ENCODE measurements at regions not wholly inside any gene's neighbourhood (a gene's known extent, or its start where the extent isn't known, plus 50 kb on each side); places are given as distances from the start of the nearest gene placed in this dataset.

- DNase-seq (ENCODE audit: low spot score) = no peak
Measured at GRCh38 chr10:90328459-90328858, 529.4 kb downstream of the HTR7 start.

- DNase-seq (ENCODE audit: low spot score) = peak; percentile 32
Measured at GRCh38 chr10:90328896-90329295, 528.9 kb downstream of the HTR7 start.

DNA sequence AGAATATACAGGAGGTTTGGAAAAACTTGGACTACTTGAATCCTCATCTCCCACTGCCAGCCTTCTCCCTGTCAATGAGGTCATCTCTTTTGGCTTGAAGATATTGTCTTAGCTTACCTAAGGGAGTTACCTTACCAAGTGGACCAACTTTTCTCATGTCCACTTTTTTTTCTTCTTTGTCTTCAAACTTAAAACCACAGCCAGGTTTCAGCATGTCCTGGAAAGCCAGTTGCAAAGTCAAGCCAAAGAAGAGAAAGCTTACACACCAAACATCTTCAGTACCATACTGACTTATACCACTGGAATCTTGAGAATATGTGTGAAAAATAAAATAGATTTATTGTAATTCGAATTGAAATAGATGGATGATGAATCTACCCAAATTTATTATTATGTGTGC is 520.5 kb downstream of the HTR7 start:
- no peak for DNase-seq (ENCODE audit: low spot score)

GRCh38 chr10:90342480-90342879 is 515.4 kb downstream of the HTR7 start:
- DNase-seq (ENCODE audit: low spot score) = no peak

GRCh38 chr10:90344226-90344625 is 513.6 kb downstream of the HTR7 start:
- DNase-seq (ENCODE audit: low spot score) = no peak

DNA sequence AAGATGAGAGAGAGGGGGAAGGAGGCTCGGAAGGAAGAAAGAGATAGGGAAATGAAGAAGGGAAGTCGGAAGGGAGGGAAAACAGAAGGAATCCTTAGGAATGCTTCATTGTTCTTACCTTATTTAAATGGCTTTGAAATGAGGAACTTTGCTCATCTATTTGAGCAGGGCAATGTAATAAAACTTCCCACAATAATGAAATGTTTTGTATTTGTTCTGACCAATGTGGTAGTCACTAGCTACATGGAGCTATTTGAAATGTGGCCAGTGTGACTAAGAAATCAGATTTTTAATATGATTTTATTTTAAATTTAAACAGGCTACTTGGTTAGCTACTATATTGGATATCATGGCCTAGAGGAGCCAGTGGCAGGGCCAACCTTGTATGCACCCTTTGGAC is 510.6 kb downstream of the HTR7 start:
- DNase-seq (ENCODE audit: low spot score) = no peak

GRCh38 chr10:90350122-90350521 is 507.7 kb downstream of the HTR7 start:
- no peak for DNase-seq (ENCODE audit: low spot score)

DNA sequence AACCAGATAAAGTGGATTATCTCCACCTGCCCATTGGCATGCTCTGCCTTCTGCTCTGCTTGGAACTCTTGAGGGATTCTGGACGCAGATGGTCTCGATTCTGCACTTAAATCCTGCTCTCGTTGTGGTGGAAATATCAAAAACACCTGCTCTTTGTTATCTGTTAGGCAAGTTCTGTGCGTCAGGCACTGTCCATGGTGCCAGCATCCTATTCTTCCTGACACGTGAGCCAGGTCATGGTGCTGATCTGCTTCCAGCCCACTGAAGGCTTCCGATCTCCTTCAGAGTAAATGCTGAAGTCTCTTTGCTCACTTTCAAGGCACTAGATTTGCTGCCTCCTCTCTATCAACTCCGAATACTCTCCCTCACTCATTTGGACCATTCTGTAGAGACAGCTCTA is 505.6 kb downstream of the HTR7 start:
- peak; percentile 57 for DNase-seq (ENCODE audit: low spot score)

- DNase-seq (ENCODE audit: low spot score) = no peak
Measured at GRCh38 chr10:90354914-90355313, 502.9 kb downstream of the HTR7 start.

GRCh38 chr10:90363799-90364483 is 493.9 kb downstream of the HTR7 start:
- peak; percentile 41 for DNase-seq (ENCODE audit: low spot score)

GRCh38 chr10:90372451-90372850 is 485.4 kb downstream of the HTR7 start:
- no peak for DNase-seq (ENCODE audit: low spot score)

- DNase-seq (ENCODE audit: low spot score) = no peak
Measured at GRCh38 chr10:90373911-90374310, 483.9 kb downstream of the HTR7 start.

DNA sequence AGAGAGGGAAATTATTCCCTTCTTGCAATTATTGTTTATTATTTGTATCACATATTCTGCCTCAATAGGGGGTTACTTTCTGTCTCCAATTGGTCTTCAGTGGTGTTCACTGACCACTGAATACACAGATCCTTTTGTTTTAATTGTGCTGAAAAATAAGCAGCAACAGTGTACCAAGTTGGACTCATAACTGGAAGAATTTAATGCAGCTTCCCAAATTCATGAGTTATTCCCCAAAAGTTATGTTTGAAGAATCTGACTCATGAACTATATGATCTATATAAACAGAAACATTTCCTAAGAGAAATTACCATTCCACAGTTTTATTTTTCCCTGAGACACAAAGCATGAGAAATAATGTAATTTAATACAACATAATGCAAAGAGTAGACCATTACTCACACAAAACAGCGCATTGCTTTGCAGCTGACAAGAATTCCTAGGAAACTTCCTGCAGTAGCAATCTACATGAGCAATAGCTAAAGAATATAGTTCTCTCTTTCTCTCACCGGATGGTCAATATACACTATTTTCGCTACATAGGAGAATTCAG is 479.2 kb downstream of the HTR7 start:
- no peak for DNase-seq (ENCODE audit: low spot score)

DNA sequence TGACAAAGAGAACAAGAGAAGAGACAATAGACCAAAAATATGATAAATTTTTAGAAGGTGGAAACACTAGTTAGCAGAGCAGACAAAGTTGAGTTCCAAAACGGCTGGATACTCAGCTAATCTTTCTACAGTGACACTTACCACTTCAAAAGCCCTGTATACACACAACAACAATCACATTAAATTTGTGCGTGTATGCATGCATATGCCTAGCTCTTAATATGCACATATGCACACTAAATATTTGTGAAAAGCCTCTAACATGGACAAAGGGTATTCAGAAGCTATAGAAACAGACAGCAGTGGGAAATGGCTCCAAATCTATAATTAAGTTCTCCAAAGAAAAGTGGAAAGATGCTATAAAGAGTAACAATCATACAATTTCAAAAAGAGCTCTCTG is 476.4 kb downstream of the HTR7 start:
- no peak for DNase-seq (ENCODE audit: low spot score)

DNA sequence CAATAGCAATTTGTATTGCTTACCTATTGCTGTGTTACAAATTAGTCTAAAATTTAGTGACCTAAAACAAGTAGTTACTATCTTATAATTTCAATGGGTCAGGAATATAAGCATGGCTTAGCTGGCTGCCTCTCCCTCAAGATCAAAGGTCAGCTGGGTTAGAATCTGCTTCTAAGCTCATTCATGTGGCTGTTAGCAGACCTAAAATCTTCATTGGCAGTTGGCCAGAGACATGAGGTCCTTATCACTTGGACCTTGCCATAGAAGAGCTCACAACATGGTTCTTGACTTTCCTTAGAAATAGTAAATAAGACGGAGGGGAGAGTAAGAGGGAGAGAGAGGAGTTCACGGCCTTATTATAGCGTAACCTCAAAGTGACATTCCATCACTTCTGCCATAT is 468.0 kb downstream of the HTR7 start:
- no peak for DNase-seq (ENCODE audit: low spot score)

DNA sequence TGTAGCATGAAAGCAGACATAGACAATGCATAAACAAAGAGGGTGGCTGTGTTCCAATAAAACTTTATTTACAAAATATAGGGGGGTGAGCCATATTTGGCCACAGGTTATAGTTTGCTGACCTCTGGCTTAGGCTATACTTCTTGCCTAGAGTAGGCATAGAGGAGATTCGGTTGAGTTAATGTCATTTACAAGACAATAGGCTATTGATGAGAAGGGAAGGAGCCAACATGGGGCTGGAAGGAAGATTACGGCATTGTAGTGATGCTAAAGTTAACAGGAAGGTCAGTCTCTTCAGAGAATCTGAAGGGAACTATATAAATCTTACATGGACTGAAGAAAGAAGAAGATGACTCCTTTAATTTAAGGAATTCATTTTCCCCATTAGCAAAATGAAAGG is 463.5 kb downstream of the HTR7 start:
- DNase-seq (ENCODE audit: low spot score) = peak; percentile 30

DNA sequence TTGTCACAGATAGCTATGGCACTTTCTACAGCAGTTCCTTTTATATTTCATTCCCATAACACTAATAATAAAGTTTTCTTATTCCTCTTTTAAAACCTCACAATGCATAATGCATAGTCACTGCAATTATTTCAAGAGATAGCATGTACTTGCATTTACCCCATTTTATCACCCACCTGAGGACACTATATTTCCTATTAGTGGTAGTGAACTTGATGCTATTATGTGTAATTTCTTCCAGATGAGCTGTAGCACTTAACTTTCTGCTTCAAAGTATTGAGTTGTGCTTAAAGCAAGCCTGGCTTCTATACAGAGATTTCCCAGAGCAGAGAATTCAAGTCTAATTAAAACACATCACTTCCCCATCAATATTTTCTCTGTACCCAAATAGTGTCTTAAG is 461.1 kb downstream of the HTR7 start:
- no peak for DNase-seq (ENCODE audit: low spot score)

GRCh38 chr10:90398566-90398965 is 459.3 kb downstream of the HTR7 start:
- DNase-seq (ENCODE audit: low spot score) = no peak

- DNase-seq (ENCODE audit: low spot score) = no peak
Measured at GRCh38 chr10:90399782-90400181, 458.1 kb downstream of the HTR7 start.

DNA sequence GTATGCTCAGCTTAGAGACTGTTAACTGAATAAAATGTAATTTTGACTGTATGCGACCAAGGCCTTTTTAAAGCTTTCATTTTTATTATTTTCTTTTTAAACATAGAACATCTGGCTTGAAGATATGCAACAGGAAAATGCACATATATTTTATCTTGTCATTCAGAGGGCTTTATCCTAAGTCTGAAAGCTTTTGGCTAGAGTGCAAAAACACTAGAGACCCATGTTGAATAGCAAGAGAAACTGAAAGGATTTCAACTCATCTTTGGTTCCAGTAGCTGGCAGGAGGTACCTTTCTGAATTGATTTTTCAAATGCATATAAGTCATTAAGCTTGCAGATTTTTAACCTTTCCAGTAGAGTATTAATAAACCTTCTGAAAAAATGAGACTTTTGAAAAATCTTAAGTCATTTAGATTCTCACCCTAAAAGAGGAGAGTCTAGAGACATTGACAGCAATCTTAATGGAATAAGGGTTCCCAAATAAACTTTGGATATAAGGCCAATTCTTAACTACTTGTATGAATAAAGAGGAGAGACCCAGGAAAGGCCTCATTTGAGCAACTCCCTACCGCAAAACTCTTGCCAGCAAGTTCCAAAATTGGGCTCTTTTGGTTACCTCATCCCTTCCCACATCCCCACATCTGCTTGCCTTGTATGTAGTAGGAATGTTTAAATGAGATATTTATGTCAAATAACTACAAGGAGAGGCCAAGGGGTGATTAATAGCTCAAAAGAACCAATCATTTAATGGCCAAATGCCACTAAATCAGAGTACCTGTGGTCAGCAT is 454.4 kb downstream of the HTR7 start:
- DNase-seq (ENCODE audit: low spot score) = no peak

- no peak for DNase-seq (ENCODE audit: low spot score)
Measured at GRCh38 chr10:90407131-90407530, 450.7 kb downstream of the HTR7 start.

DNA sequence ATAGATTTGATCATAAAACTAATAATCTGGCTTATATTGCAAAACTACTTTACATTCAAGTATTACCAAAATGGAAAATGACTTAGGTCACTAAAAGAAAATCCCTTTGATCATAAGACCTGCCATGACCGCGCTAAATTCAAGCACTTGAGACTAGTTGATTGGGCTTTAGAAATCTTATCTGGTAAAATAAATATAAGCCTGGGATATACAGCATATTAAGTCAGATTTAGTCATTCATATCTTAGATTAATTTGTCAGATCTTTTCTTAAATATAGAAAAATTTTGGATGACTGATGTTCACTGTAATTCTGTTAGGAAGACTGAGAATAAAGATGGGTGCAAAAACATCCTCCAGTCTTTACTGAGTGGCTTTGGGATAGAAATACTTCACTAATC is 450.0 kb downstream of the HTR7 start:
- DNase-seq (ENCODE audit: low spot score) = no peak

- DNase-seq (ENCODE audit: low spot score) = no peak
Measured at GRCh38 chr10:90412582-90412981, 445.3 kb downstream of the HTR7 start.

Data from iPS-NIHi11 (cell line).